GM21529 (cell line): ENCODE measurements at regions not wholly inside any gene's neighbourhood (a gene's known extent, or its start where the extent isn't known, plus 50 kb on each side); places are given as distances from the start of the nearest gene placed in this dataset.

Source experiments
- ATAC-seq: cut with Tn5 transposase; IDR thresholded peaks from one replicate; pipeline ENCODE4 v1.9.1; 2021; ENCODE audit not compliant: unreplicated experiment

DNA sequence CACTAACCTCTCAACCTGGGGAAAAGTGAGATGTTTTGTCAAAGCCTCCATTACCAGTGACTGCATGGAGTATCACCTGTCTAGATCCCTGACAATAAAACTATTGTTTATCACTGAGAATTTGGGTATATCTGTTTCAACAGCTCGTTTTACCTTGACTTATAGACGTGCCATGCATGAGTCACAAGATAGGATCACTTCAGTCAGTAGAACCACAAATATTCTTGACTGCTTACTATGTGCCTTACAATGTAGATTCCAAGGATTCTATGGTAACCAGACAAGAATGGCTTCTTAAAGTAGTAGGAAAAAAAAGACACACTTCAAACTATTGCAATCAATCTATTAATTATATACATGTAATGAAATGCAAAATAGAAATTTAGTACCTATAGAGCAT, 55.7 kb upstream of the GRM7 start:
- no peak for ATAC-seq

DNA sequence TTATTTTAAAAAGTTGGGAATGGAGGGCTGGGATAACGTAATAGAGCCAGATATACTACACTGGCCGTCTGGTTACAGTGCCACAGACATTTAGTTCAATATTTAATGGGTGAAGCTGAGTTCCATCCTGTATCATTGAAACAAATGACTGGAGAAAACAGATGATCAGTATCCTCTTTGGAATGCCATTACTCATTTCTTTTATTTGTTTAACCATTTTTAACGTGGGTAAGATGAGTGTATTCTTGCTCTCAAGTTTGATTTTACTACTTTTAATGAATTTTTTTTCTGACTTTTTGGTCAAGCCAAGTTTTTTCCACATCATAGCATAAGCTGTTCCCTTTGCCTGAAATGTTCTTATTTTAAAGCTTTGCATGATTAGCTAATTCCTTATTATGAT, 53.9 kb upstream of the GRM7 start:
- no peak for ATAC-seq

DNA sequence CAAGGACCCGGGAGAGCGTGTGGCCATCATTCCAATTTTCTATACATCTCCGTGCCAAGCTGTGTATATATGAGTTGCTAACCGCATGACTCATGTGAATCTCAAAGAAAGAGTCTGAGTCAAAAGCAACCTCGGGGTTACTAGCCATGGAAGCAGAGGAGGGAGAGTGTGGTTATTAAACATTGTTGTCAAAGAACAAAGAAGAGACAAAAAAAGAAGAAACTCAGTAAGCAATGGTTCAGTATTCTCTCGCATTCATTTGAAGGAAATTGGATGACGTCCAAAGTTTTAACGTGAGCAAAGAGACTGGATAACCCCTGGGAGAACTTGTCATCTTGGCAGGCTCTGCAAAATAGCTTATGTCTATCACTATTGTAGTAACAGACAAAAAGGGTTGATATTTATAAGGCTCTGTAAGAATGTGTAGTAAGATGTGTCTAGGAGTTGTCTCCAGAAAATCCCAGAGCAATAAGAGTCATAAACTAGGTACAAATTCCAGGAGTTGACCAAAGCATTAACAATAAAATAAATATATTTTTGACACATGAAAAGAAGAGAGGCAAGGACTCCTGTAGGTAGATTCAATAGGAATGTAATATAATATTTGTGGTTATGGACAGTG, 52.8 kb upstream of the GRM7 start:
- ATAC-seq: no peak

DNA sequence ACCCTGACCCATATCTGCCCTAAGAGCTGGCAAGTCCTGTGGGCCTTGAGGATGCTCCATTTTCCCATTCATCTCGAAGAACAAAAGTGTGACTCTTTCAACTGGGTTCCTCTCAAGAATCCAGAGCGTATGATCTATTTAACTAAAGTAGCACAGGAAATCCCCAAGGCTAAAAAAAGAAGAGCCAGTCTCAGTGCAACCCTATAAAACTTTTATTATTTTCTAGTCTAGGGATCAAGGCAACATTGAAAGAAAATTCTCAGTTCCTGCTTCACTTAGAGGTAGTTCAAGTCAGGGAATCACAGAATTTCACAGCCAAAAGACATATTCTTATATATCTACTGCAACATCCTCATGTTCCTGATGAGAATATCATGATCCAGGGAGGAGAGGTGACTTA, 51.6 kb upstream of the GRM7 start:
- no peak for ATAC-seq
